ENCODE measurements at regions not wholly inside any gene's neighbourhood (a gene's known extent, or its start where the extent isn't known, plus 50 kb on each side); places are given as distances from the start of the nearest gene placed in this dataset.

DNA sequence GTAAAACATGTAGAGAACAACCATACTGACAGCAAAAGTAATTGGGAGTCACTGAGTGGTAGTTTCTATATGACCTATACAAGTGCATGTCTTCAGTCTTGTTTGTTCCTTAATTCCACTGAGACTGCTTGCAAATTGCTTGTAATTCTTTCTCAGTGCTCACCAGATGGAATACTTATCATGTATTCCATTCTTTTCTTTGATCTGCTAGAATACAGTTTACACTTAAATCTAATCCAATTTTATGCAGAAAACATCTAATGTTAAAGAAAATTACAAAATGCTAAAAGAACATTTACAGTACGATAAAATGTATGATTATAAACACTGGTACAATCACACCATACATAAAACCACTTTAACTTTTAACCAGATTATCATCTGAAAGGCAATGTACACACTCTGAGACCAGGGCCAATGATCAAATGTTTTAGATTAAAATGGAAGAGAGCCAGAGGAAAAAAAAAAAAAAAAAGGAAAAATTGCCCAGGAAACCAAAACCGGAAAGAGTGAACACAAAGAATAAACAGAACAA lies 741.4 kb downstream of the FAT4 start:
- no peaks in the 10 kb centered on the region for H3K4me1 Mint-ChIP-seq
- no peaks in the 10 kb centered on the region for H4K20me1 ChIP-seq (ENCODE audit: control insufficient read depth, insufficient read depth, low read length, poor library complexity, severe bottlenecking)
- H2AFZ ChIP-seq (ENCODE audit: insufficient read depth, low read depth, low read length, poor library complexity, severe bottlenecking) = no peak overlapping the region
- no peaks in the 10 kb centered on the region for H3K36me3 ChIP-seq (replicated peaks in 1 of 2; ENCODE audit: control extremely low read depth in 1 of 2, control insufficient read depth in 1 of 2, extremely low read depth in 1 of 2, insufficient read depth in 2 of 2, low read length in 1 of 2)
- ATAC-seq (ENCODE audit: low read depth) = no peak
- H3K9ac ChIP-seq (ENCODE audit: low read length) = no peak overlapping the region
- intact Hi-C loops (cut with micrococcal nuclease) = no loop called here
- no CpG with 5 or more reads among the region's 2 CpGs for WGBS (ENCODE audit: insufficient coverage)
- no peaks in the 10 kb centered on the region for H3K79me2 ChIP-seq (ENCODE audit: control insufficient read depth, insufficient read depth, low read length)
- ChIA-PET CTCF (no interaction called here), POLR2A (no interaction called here)
- DNase-seq = no peak
- H3K27ac ChIP-seq (ENCODE audit: low read length in 2 of 2) = no peak overlapping the region
- no peak overlapping the region for H3K27ac Mint-ChIP-seq
- no peaks in the 10 kb centered on the region for H3K4me1 ChIP-seq (ENCODE audit: control insufficient read depth in 2 of 2, insufficient read depth in 2 of 2, low read length in 2 of 2)
- H3K4me3 Mint-ChIP-seq = no peak overlapping the region
- H3K9me3 Mint-ChIP-seq (ENCODE audit: insufficient read depth) = no peaks in the 10 kb centered on the region
- H3K9me3 ChIP-seq (ENCODE audit: control extremely low read depth in 1 of 3, control insufficient read depth in 2 of 3, insufficient read depth in 1 of 3, low read length in 2 of 3) = peaks cover 0 to 3% (median 0%) of the 10 kb centered on the region in 3 donors
- TF ChIP-seq EZH2 (IDR thresholded peaks at IDR 0.05; ENCODE audit: borderline replicate concordance, insufficient read depth, low read depth, low read length, poor library complexity, severe bottlenecking) = no peak
- TF ChIP-seq, protein P1, sequence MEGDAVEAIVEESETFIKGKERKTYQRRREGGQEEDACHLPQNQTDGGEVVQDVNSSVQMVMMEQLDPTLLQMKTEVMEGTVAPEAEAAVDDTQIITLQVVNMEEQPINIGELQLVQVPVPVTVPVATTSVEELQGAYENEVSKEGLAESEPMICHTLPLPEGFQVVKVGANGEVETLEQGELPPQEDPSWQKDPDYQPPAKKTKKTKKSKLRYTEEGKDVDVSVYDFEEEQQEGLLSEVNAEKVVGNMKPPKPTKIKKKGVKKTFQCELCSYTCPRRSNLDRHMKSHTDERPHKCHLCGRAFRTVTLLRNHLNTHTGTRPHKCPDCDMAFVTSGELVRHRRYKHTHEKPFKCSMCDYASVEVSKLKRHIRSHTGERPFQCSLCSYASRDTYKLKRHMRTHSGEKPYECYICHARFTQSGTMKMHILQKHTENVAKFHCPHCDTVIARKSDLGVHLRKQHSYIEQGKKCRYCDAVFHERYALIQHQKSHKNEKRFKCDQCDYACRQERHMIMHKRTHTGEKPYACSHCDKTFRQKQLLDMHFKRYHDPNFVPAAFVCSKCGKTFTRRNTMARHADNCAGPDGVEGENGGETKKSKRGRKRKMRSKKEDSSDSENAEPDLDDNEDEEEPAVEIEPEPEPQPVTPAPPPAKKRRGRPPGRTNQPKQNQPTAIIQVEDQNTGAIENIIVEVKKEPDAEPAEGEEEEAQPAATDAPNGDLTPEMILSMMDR (IDR thresholded peaks at IDR 0.05) = no peak
- H3K27me3 ChIP-seq (replicated peaks in 1 of 4; ENCODE audit: control extremely low read depth in 1 of 4, control insufficient read depth in 3 of 4, insufficient read depth in 4 of 4, low read length in 3 of 4) = no peaks in the 10 kb centered on the region
- H3K27me3 Mint-ChIP-seq = no peaks in the 10 kb centered on the region
- H3K4me3 ChIP-seq (ENCODE audit: control extremely low read depth in 1 of 5, extremely low read depth in 1 of 5, insufficient read depth in 1 of 5, low read depth in 2 of 5, low read length in 4 of 5) = no peak overlapping the region
- no peak overlapping the region for H3K4me2 ChIP-seq (replicated peaks; ENCODE audit: low read depth, low read length, poor library complexity, severe bottlenecking)

DNA sequence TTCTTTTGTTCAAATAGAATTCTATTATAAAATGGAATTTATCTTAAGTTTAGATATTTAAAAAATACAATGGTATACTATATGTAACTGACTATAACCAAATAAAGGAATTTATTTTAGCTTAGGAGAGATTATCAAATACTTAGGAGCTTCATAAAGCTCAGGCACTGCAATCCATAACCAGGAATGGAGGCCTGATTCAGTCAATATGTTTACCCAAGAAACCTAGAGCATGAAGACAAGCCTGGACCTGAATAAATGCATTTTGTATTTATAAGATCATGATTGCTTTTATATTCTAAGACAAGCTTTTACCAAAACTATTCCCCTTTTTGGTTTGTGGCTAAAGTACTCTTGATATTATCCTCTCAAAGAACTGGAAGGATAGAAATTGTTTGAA lies 742.6 kb downstream of the FAT4 start:
- ChIA-PET POLR2A (no interaction called here), CTCF (no interaction called here)
- Mint-ChIP-seq H3K4me3 (no peak overlapping the region), H3K4me1 (no peaks in the 10 kb centered on the region), H3K27ac (no peak overlapping the region), H3K9me3 (ENCODE audit: insufficient read depth) (no peaks in the 10 kb centered on the region), H3K27me3 (no peaks in the 10 kb centered on the region)
- no peak overlapping the region for H3K9ac ChIP-seq (ENCODE audit: low read length)
- H3K9me3 ChIP-seq (ENCODE audit: control extremely low read depth in 1 of 3, control insufficient read depth in 2 of 3, insufficient read depth in 1 of 3, low read length in 2 of 3) = peaks cover 0 to 3% (median 0%) of the 10 kb centered on the region in 3 donors
- no peaks in the 10 kb centered on the region for H4K20me1 ChIP-seq (ENCODE audit: control insufficient read depth, insufficient read depth, low read length, poor library complexity, severe bottlenecking)
- H3K4me2 ChIP-seq (replicated peaks; ENCODE audit: low read depth, low read length, poor library complexity, severe bottlenecking) = no peak overlapping the region
- no peak overlapping the region for H3K4me3 ChIP-seq (ENCODE audit: control extremely low read depth in 1 of 5, extremely low read depth in 1 of 5, insufficient read depth in 1 of 5, low read depth in 2 of 5, low read length in 4 of 5)
- intact Hi-C loops (cut with micrococcal nuclease) = no loop called here
- ATAC-seq (ENCODE audit: low read depth) (no peak), DNase-seq (no peak)
- H3K27ac ChIP-seq (ENCODE audit: low read length in 2 of 2) = no peak overlapping the region
- TF ChIP-seq EZH2 (IDR thresholded peaks at IDR 0.05; ENCODE audit: borderline replicate concordance, insufficient read depth, low read depth, low read length, poor library complexity, severe bottlenecking) = no peak
- TF ChIP-seq, protein P1 (IDR thresholded peaks at IDR 0.05) = no peak
- no peaks in the 10 kb centered on the region for H3K4me1 ChIP-seq (ENCODE audit: control insufficient read depth in 2 of 2, insufficient read depth in 2 of 2, low read length in 2 of 2)
- H3K27me3 ChIP-seq (replicated peaks in 1 of 4; ENCODE audit: control extremely low read depth in 1 of 4, control insufficient read depth in 3 of 4, insufficient read depth in 4 of 4, low read length in 3 of 4) = no peaks in the 10 kb centered on the region
- no peaks in the 10 kb centered on the region for H3K36me3 ChIP-seq (replicated peaks in 1 of 2; ENCODE audit: control extremely low read depth in 1 of 2, control insufficient read depth in 1 of 2, extremely low read depth in 1 of 2, insufficient read depth in 2 of 2, low read length in 1 of 2)
- no peak overlapping the region for H2AFZ ChIP-seq (ENCODE audit: insufficient read depth, low read depth, low read length, poor library complexity, severe bottlenecking)
- no peaks in the 10 kb centered on the region for H3K79me2 ChIP-seq (ENCODE audit: control insufficient read depth, insufficient read depth, low read length)

Data from B cell (primary cell).